H1 (cell line): ENCODE measurements at regions not wholly inside any gene's neighbourhood (a gene's known extent, or its start where the extent isn't known, plus 50 kb on each side); places are given as distances from the start of the nearest gene placed in this dataset.

Experiments
- CHD2 ChIP-seq: IDR thresholded peaks from 2 replicates; pipeline ENCODE4 v1.6.1; 2012; ENCODE audit warnings: low read length, improper control_type of control experiment
- EP300 ChIP-seq, 2 experiments: IDR thresholded peaks; 1 replicate in 1 of 2; 2 replicates in 1 of 2; pipeline ENCODE4 v1.6.1; 2011 to 2012; ENCODE audit warnings: low read depth in 2 of 2, low read length in 2 of 2, mild to moderate bottlenecking in 2 of 2, borderline replicate concordance in 1 of 2, inconsistent platforms in 1 of 2, moderate library complexity in 1 of 2
- FOSL1 ChIP-seq: IDR thresholded peaks from 2 replicates; pipeline ENCODE4 v1.6.1; 2011; ENCODE audit warnings: mild to moderate bottlenecking, low read depth, low read length, moderate library complexity; ENCODE audit not compliant: insufficient read depth
- GABPA ChIP-seq: IDR thresholded peaks from 2 replicates; pipeline ENCODE4 v1.6.1; 2011; ENCODE audit warnings: mild to moderate bottlenecking, low read length, moderate library complexity, borderline replicate concordance; ENCODE audit not compliant: insufficient read depth
- POU5F1 ChIP-seq: IDR thresholded peaks from 2 replicates; pipeline ENCODE4 v1.6.1; 2011; ENCODE audit warnings: low read depth, mild to moderate bottlenecking, low read length, moderate library complexity
- SP4 ChIP-seq: IDR thresholded peaks from 2 replicates; pipeline ENCODE4 v1.6.1; 2012; ENCODE audit warnings: low read length, inconsistent platforms
- TAF1 ChIP-seq: IDR thresholded peaks from 2 replicates; pipeline ENCODE4 v1.6.1; 2011; ENCODE audit warnings: mild to moderate bottlenecking, low read depth, low read length
- ZNF274 ChIP-seq: IDR thresholded peaks from 2 replicates; pipeline ENCODE4 v1.7.0; 2012; ENCODE audit warnings: low read length, borderline replicate concordance; ENCODE audit errors: extremely low read depth
- TF ChIP-seq, protein P1 (sequence below): fragments of 300-600 bp; sonication (generic); IDR thresholded peaks from 2 replicates; pipeline ENCODE4 v1.7.1; 2012; ENCODE audit warnings: low read length, moderate library complexity, mild to moderate bottlenecking, inconsistent platforms; ENCODE audit not compliant: insufficient replicate concordance

DNA sequence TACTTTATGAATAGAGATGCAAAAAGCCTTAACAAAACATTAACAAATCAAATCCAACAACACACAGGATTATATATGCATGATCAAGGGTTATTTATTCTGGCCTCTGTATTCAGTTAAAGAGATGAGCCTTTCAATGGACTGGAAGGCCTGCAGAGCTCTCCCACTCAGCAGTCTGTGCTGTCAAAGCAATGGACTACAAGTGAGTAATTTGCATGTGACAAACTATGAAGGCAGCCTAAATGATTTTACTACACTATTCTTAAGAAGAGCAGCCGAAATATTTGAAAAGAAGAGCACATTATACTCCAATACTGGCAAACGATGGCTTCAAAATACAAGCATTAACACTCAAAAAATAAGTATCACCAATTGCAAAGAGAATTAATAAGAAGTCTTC is 250.4 kb upstream of the HSFY2 start (continued):
- TF ChIP-seq ZNF274 (no peak), POU5F1 (no peak), CHD2 (no peak), EP300 (IDR thresholded peaks at IDR 0.05; ENCODE audit: borderline replicate concordance in 1 of 2, low read depth in 2 of 2, low read length in 2 of 2) (no peak), SP4 (no peak), GABPA (no peak), TAF1 (no peak), FOSL1 (no peak)
- TF ChIP-seq, protein P1, sequence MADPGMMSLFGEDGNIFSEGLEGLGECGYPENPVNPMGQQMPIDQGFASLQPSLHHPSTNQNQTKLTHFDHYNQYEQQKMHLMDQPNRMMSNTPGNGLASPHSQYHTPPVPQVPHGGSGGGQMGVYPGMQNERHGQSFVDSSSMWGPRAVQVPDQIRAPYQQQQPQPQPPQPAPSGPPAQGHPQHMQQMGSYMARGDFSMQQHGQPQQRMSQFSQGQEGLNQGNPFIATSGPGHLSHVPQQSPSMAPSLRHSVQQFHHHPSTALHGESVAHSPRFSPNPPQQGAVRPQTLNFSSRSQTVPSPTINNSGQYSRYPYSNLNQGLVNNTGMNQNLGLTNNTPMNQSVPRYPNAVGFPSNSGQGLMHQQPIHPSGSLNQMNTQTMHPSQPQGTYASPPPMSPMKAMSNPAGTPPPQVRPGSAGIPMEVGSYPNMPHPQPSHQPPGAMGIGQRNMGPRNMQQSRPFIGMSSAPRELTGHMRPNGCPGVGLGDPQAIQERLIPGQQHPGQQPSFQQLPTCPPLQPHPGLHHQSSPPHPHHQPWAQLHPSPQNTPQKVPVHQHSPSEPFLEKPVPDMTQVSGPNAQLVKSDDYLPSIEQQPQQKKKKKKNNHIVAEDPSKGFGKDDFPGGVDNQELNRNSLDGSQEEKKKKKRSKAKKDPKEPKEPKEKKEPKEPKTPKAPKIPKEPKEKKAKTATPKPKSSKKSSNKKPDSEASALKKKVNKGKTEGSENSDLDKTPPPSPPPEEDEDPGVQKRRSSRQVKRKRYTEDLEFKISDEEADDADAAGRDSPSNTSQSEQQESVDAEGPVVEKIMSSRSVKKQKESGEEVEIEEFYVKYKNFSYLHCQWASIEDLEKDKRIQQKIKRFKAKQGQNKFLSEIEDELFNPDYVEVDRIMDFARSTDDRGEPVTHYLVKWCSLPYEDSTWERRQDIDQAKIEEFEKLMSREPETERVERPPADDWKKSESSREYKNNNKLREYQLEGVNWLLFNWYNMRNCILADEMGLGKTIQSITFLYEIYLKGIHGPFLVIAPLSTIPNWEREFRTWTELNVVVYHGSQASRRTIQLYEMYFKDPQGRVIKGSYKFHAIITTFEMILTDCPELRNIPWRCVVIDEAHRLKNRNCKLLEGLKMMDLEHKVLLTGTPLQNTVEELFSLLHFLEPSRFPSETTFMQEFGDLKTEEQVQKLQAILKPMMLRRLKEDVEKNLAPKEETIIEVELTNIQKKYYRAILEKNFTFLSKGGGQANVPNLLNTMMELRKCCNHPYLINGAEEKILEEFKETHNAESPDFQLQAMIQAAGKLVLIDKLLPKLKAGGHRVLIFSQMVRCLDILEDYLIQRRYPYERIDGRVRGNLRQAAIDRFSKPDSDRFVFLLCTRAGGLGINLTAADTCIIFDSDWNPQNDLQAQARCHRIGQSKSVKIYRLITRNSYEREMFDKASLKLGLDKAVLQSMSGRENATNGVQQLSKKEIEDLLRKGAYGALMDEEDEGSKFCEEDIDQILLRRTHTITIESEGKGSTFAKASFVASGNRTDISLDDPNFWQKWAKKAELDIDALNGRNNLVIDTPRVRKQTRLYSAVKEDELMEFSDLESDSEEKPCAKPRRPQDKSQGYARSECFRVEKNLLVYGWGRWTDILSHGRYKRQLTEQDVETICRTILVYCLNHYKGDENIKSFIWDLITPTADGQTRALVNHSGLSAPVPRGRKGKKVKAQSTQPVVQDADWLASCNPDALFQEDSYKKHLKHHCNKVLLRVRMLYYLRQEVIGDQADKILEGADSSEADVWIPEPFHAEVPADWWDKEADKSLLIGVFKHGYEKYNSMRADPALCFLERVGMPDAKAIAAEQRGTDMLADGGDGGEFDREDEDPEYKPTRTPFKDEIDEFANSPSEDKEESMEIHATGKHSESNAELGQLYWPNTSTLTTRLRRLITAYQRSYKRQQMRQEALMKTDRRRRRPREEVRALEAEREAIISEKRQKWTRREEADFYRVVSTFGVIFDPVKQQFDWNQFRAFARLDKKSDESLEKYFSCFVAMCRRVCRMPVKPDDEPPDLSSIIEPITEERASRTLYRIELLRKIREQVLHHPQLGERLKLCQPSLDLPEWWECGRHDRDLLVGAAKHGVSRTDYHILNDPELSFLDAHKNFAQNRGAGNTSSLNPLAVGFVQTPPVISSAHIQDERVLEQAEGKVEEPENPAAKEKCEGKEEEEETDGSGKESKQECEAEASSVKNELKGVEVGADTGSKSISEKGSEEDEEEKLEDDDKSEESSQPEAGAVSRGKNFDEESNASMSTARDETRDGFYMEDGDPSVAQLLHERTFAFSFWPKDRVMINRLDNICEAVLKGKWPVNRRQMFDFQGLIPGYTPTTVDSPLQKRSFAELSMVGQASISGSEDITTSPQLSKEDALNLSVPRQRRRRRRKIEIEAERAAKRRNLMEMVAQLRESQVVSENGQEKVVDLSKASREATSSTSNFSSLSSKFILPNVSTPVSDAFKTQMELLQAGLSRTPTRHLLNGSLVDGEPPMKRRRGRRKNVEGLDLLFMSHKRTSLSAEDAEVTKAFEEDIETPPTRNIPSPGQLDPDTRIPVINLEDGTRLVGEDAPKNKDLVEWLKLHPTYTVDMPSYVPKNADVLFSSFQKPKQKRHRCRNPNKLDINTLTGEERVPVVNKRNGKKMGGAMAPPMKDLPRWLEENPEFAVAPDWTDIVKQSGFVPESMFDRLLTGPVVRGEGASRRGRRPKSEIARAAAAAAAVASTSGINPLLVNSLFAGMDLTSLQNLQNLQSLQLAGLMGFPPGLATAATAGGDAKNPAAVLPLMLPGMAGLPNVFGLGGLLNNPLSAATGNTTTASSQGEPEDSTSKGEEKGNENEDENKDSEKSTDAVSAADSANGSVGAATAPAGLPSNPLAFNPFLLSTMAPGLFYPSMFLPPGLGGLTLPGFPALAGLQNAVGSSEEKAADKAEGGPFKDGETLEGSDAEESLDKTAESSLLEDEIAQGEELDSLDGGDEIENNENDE = no peak
